ENCODE measurements at regions not wholly inside any gene's neighbourhood (a gene's known extent, or its start where the extent isn't known, plus 50 kb on each side); places are given as distances from the start of the nearest gene placed in this dataset.

GRCh38 chr6:156454867-156455266 is 322.3 kb upstream of the ARID1B start:
- CTCF ChIA-PET: no interaction called here
- Histone ChIP-seq H3K27ac (ENCODE audit: low read depth, low read length) (no peak overlapping the region), H3K9ac (ENCODE audit: low read length) (no peak overlapping the region), H3K27me3 (ENCODE audit: insufficient read depth, low read length) (no peaks in the 10 kb centered on the region), H2AFZ (ENCODE audit: low read depth, low read length, poor library complexity, severe bottlenecking) (no peak overlapping the region), H3K9me3 (ENCODE audit: control insufficient read depth in 1 of 2, insufficient read depth in 1 of 2, low read depth in 1 of 2, low read length in 2 of 2) (no peaks in the 10 kb centered on the region), H3K79me2 (ENCODE audit: insufficient read depth, low read length) (no peaks in the 10 kb centered on the region), H3K36me3 (ENCODE audit: control insufficient read depth in 1 of 2, insufficient read depth in 2 of 2, low read length in 2 of 2) (no peaks in the 10 kb centered on the region), H3K4me1 (ENCODE audit: control insufficient read depth in 1 of 2, insufficient read depth in 2 of 2, low read length in 2 of 2) (no peaks in the 10 kb centered on the region), H3K4me3 (replicated peaks in 1 of 2; ENCODE audit: low read depth in 1 of 2, low read length in 2 of 2) (no peak overlapping the region), H4K20me1 (ENCODE audit: insufficient read depth) (no peaks in the 10 kb centered on the region), H3K9me2 (ENCODE audit: insufficient read depth) (no peaks in the 10 kb centered on the region), H3K4me2 (ENCODE audit: low read length) (no peak overlapping the region)
- TF ChIP-seq FOSL1 (IDR thresholded peaks at IDR 0.05; ENCODE audit: low read depth) (no peak), POLR2A (IDR thresholded peaks at IDR 0.05; ENCODE audit: borderline replicate concordance, extremely low read depth, insufficient read depth, insufficient read length) (no peak), REST (IDR thresholded peaks at IDR 0.05; ENCODE audit: low read depth) (no peak), RAD21 (IDR thresholded peaks at IDR 0.05; ENCODE audit: low read depth) (no peak), JUND (IDR thresholded peaks at IDR 0.05) (no peak), EGR1 (IDR thresholded peaks at IDR 0.05; ENCODE audit: low read depth) (no peak), SRF (IDR thresholded peaks at IDR 0.05; ENCODE audit: low read depth) (no peak), SP1 (IDR thresholded peaks at IDR 0.05; ENCODE audit: low read depth) (no peak), CBX3 (IDR thresholded peaks at IDR 0.05; ENCODE audit: low read depth) (no peak), TCF7L2 (IDR thresholded peaks at IDR 0.05; ENCODE audit: borderline replicate concordance, extremely low read depth, insufficient read depth, insufficient read length) (no peak), EZH2 (IDR thresholded peaks at IDR 0.05) (no peak), CEBPB (IDR thresholded peaks at IDR 0.05; ENCODE audit: low read depth) (no peak), EZH2phosphoT487 (IDR thresholded peaks at IDR 0.05; ENCODE audit: borderline replicate concordance) (no peak), ELF1 (IDR thresholded peaks at IDR 0.05; ENCODE audit: borderline replicate concordance, low read depth) (no peak), POLR2AphosphoS5 (IDR thresholded peaks at IDR 0.05; ENCODE audit: low read depth, low read length) (no peak), MAX (IDR thresholded peaks at IDR 0.05) (no peak), ZFX (IDR thresholded peaks at IDR 0.05) (no peak), YY1 (IDR thresholded peaks at IDR 0.05; ENCODE audit: extremely low read depth, insufficient replicate concordance, low read depth, low read length) (no peak)
- POLR2A ChIA-PET: no interaction called here
- RAD21 ChIA-PET (ENCODE audit: low non-redundant PET in 1 of 2, low total read pairs in 2 of 2, uncharacterized antibody in 2 of 2, unreplicated experiment in 2 of 2): no interaction called here
- intact Hi-C loops (cut with micrococcal nuclease): no loop called here
- DNase-seq (ENCODE audit: low read depth, low spot score) (no peak), ATAC-seq (no peak)
- BruUV-seq (replicated peaks): no TSS peak
